Ectodermal cell (in vitro differentiated cells): ENCODE measurements at regions not wholly inside any gene's neighbourhood (a gene's known extent, or its start where the extent isn't known, plus 50 kb on each side); places are given as distances from the start of the nearest gene placed in this dataset.

Experiments
- H3K27ac ChIP-seq: 2 replicates; pipeline ENCODE4 v1.7.0; 2013; ENCODE audit warnings: mild to moderate bottlenecking, low read depth, low read length; ENCODE audit not compliant: insufficient read depth, poor library complexity, severe bottlenecking
- H3K27me3 ChIP-seq: 2 replicates; pipeline ENCODE4 v1.7.0; 2013; ENCODE audit warnings: mild to moderate bottlenecking, low read length; ENCODE audit not compliant: insufficient read depth, control insufficient read depth, poor library complexity, severe bottlenecking
- H3K36me3 ChIP-seq: one replicate; pipeline ENCODE4 v1.7.0; 2013; ENCODE audit warnings: low read length; ENCODE audit not compliant: control insufficient read depth, insufficient read depth
- H3K4me1 ChIP-seq: one replicate; pipeline ENCODE4 v1.7.0; 2013; ENCODE audit warnings: low read length; ENCODE audit not compliant: control insufficient read depth, insufficient read depth
- H3K4me3 ChIP-seq: 2 replicates; pipeline ENCODE4 v1.7.0; 2013; ENCODE audit warnings: low read depth, low read length, control low read depth; ENCODE audit not compliant: insufficient read depth
- H3K9me3 ChIP-seq: 2 replicates; pipeline ENCODE4 v1.7.0; 2013; ENCODE audit warnings: mild to moderate bottlenecking, low read length, moderate library complexity; ENCODE audit not compliant: control insufficient read depth
- WGBS, 2 experiments: methylation state at CpG; one replicate each; pipeline ENCODE4 v1.1.7; 2013; ENCODE audit warnings: missing lambda C conversion rate in 2 of 2; 5-methylcytosine and 5-hydroxymethylcytosine counted together

- Histone ChIP-seq H3K4me1 (no peaks in the 10 kb centered on the region), H3K27ac (no peak overlapping the region), H3K36me3 (no peaks in the 10 kb centered on the region), H3K4me3 (no peak overlapping the region), H3K9me3 (no peaks in the 10 kb centered on the region), H3K27me3 (no peaks in the 10 kb centered on the region)
- WGBS, 2 experiments: 77 to 80% methylated on average over 21 of the region's 21 CpGs
These were observed 196.6 kb downstream of the RBFOX3 start for GRCh38 chr17:79414063-79414792.

- Histone ChIP-seq H3K4me3 (no peak overlapping the region), H3K27me3 (no peaks in the 10 kb centered on the region), H3K36me3 (no peaks in the 10 kb centered on the region), H3K9me3 (no peaks in the 10 kb centered on the region), H3K27ac (no peak overlapping the region), H3K4me1 (no peaks in the 10 kb centered on the region)
- WGBS, 2 experiments: 88 to 92% methylated on average over 11 of the region's 11 CpGs
These were observed 197.2 kb downstream of the RBFOX3 start for GRCh38 chr17:79413611-79414010.

GRCh38 chr17:79412886-79413390 is 197.9 kb downstream of the RBFOX3 start:
- Histone ChIP-seq H3K27ac (no peak overlapping the region), H3K4me1 (peaks cover 5% of the 10 kb centered on the region), H3K27me3 (no peaks in the 10 kb centered on the region), H3K36me3 (no peaks in the 10 kb centered on the region), H3K9me3 (no peaks in the 10 kb centered on the region), H3K4me3 (no peak overlapping the region)
- WGBS, 2 experiments: 83 to 93% methylated on average over 3 of the region's 3 CpGs

- peaks cover 5% of the 10 kb centered on the region for H3K4me1 ChIP-seq
- no peak overlapping the region for H3K4me3 ChIP-seq
- no peaks in the 10 kb centered on the region for H3K9me3 ChIP-seq
- WGBS, 2 experiments: 91 to 94% methylated on average over 3 of the region's 3 CpGs
- no peak overlapping the region for H3K27ac ChIP-seq
- no peaks in the 10 kb centered on the region for H3K36me3 ChIP-seq
- no peaks in the 10 kb centered on the region for H3K27me3 ChIP-seq
These were observed 198.7 kb downstream of the RBFOX3 start for GRCh38 chr17:79412110-79412509.

GRCh38 chr17:79411419-79411818 is 199.4 kb downstream of the RBFOX3 start:
- Histone ChIP-seq H3K36me3 (no peaks in the 10 kb centered on the region), H3K27ac (no peak overlapping the region), H3K27me3 (no peaks in the 10 kb centered on the region), H3K9me3 (no peaks in the 10 kb centered on the region), H3K4me1 (peaks cover 5% of the 10 kb centered on the region), H3K4me3 (no peak overlapping the region)
- WGBS, 2 experiments: 83 to 85% methylated on average over 8 of the region's 8 CpGs

GRCh38 chr17:79410681-79411080 is 200.2 kb downstream of the RBFOX3 start:
- H3K27me3 ChIP-seq: no peaks in the 10 kb centered on the region
- no peaks in the 10 kb centered on the region for H3K9me3 ChIP-seq
- H3K36me3 ChIP-seq: no peaks in the 10 kb centered on the region
- peaks cover 5% of the 10 kb centered on the region for H3K4me1 ChIP-seq
- H3K27ac ChIP-seq: no peak overlapping the region
- WGBS, 2 experiments: 87 to 89% methylated on average over 9 of the region's 9 CpGs
- no peak overlapping the region for H3K4me3 ChIP-seq

- WGBS, 2 experiments: 87 to 89% methylated on average over 11 of the region's 11 CpGs
- peaks cover 5% of the 10 kb centered on the region for H3K4me1 ChIP-seq
- H3K27ac ChIP-seq: no peak overlapping the region
- H3K9me3 ChIP-seq: no peaks in the 10 kb centered on the region
- H3K27me3 ChIP-seq: no peaks in the 10 kb centered on the region
- H3K4me3 ChIP-seq: no peak overlapping the region
- no peaks in the 10 kb centered on the region for H3K36me3 ChIP-seq
These were observed 202.6 kb downstream of the RBFOX3 start for GRCh38 chr17:79408251-79408650.

GRCh38 chr17:79407385-79407784 is 203.5 kb downstream of the RBFOX3 start:
- no peaks in the 10 kb centered on the region for H3K27me3 ChIP-seq
- H3K36me3 ChIP-seq: no peaks in the 10 kb centered on the region
- no peak overlapping the region for H3K4me3 ChIP-seq
- no peaks in the 10 kb centered on the region for H3K9me3 ChIP-seq
- H3K27ac ChIP-seq: no peak overlapping the region
- WGBS, 2 experiments: 74 to 81% methylated on average over 8 of the region's 8 CpGs
- H3K4me1 ChIP-seq: peaks cover 5% of the 10 kb centered on the region

- H3K4me1 ChIP-seq: peaks cover 11% of the 10 kb centered on the region
- WGBS, 2 experiments: 73 to 80% methylated on average over 16 of the region's 16 CpGs
These were observed 204.5 kb downstream of the RBFOX3 start for GRCh38 chr17:79406316-79406715.

GRCh38 chr17:79405823-79406222 is 205.0 kb downstream of the RBFOX3 start:
- Histone ChIP-seq H3K4me3 (no peak overlapping the region), H3K4me1 (peaks cover 14% of the 10 kb centered on the region), H3K27me3 (peaks cover 6% of the 10 kb centered on the region), H3K9me3 (no peaks in the 10 kb centered on the region), H3K27ac (no peak overlapping the region), H3K36me3 (no peaks in the 10 kb centered on the region)
- WGBS, 2 experiments: 79 to 89% methylated on average over 1 of the region's 1 CpG

More at GRCh38 chr17:79406316-79406715, 204.5 kb downstream of the RBFOX3 start:
- Histone ChIP-seq H3K27ac (no peak overlapping the region), H3K27me3 (peaks cover 4% of the 10 kb centered on the region), H3K4me3 (no peak overlapping the region), H3K9me3 (no peaks in the 10 kb centered on the region), H3K36me3 (no peaks in the 10 kb centered on the region)
